ENCODE measurements at regions not wholly inside any gene's neighbourhood (a gene's known extent, or its start where the extent isn't known, plus 50 kb on each side); places are given as distances from the start of the nearest gene placed in this dataset.

DNA sequence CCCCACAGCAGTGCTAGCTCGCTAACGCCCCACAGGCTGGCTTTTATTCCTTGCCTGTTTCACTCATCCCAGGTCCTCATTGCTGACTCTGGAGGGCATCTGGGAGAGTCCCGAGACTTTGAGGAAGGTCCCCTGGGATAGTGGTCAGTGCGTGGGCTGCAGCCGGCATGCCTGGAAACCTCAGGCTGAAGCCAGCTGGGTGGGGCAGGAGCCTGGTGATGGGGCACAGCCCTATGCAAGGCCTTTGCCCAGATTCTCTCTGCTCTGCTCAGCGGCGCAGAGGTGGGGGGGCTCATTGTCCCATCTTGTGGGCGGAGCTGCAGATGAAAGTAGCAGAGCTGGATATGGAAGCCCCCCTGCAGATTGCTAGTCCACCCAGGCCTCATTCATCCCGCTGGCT lies 55.7 kb upstream of the SMAD6 start:
- TF ChIP-seq POLR2AphosphoS5 (IDR thresholded peaks at IDR 0.05; ENCODE audit: low read depth, low read length): no peak
- TF ChIP-seq SIN3A (IDR thresholded peaks at IDR 0.05; ENCODE audit: borderline replicate concordance, insufficient read depth, low read length): no peak
- TF ChIP-seq, protein P1, sequence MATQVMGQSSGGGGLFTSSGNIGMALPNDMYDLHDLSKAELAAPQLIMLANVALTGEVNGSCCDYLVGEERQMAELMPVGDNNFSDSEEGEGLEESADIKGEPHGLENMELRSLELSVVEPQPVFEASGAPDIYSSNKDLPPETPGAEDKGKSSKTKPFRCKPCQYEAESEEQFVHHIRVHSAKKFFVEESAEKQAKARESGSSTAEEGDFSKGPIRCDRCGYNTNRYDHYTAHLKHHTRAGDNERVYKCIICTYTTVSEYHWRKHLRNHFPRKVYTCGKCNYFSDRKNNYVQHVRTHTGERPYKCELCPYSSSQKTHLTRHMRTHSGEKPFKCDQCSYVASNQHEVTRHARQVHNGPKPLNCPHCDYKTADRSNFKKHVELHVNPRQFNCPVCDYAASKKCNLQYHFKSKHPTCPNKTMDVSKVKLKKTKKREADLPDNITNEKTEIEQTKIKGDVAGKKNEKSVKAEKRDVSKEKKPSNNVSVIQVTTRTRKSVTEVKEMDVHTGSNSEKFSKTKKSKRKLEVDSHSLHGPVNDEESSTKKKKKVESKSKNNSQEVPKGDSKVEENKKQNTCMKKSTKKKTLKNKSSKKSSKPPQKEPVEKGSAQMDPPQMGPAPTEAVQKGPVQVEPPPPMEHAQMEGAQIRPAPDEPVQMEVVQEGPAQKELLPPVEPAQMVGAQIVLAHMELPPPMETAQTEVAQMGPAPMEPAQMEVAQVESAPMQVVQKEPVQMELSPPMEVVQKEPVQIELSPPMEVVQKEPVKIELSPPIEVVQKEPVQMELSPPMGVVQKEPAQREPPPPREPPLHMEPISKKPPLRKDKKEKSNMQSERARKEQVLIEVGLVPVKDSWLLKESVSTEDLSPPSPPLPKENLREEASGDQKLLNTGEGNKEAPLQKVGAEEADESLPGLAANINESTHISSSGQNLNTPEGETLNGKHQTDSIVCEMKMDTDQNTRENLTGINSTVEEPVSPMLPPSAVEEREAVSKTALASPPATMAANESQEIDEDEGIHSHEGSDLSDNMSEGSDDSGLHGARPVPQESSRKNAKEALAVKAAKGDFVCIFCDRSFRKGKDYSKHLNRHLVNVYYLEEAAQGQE (IDR thresholded peaks at IDR 0.05; ENCODE audit: insufficient read depth in 1 of 2, low read depth in 2 of 2, low read length in 2 of 2): no peak
